ENCODE measurements at regions not wholly inside any gene's neighbourhood (a gene's known extent, or its start where the extent isn't known, plus 50 kb on each side); places are given as distances from the start of the nearest gene placed in this dataset.
"Not testable (repeated sequence)": the region's sequence is repeated elsewhere in the genome, so short reads cannot be mapped to it uniquely, and the experiment has no call there.

DNA sequence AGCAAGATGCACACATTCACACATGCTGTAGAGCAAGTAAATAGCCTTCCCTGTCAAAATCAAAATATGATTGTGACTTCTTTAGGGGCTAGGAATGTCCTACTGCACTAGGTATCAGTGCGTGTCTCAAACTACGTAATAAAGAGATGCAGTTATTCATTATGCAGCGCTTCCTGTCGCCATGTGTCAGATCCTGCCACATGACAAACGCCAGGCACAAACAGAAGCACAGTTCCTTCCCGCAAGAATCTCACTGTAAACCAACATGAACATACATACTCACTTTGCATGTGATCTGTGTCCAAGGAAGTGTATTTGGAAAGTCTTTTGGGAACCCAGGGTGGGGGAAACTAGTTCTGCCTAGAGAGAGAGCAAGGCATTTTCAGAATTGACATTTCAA lies 599.9 kb downstream of the RNF144A start:
- DNase-seq (ENCODE audit: low read depth in 2 of 2, low spot score in 1 of 2): no peak

DNA sequence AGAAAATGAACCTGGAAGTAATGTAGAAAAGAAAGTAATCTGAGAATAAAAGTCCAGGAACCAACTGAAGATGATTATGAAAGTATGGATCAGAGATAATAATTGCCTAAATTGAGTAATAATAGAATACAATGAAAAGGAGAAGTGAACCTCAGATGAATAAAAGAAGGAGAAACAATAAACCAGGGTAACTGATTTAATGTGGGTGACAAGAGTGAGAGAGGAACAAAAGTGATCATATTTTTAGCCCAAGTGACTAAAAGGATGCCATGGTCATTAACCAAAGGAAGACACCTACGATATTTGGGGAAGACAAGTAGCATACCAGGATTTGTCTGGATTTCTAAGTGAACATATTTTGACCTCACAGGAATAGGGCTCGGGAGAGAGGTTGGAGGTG lies 600.6 kb downstream of the RNF144A start:
- no peak for DNase-seq (ENCODE audit: low read depth in 2 of 2, low spot score in 1 of 2)

DNA sequence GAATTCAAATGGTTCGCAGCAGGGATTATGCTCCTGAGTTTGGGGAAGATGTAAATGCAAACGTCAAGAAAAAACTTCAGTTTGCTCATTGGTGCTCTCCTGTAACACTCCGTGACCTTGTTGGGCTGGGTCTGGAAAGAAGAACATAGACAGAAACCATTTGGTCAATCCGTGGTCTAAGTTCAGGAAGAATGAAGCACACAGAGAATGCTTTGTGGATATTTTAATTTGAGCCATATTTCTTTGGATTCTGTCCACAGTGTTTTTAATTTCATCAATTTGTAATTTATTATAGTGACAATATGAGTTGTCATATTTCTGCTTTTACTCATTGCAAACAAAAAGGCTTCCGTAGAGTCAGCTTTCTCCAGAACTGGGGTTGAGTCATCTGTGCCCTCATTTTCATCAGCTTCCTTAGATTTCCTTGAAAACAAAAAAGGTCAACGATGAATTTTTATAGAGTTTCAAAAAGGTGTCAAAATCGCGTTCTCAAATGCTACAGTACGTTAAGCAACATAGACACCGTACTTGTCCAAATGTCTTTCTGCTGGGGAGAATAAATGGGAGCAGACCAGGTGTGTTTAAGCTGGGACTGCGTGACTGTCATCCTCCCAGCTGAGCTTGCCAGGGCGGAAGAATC lies 606.4 kb downstream of the RNF144A start:
- DNase-seq (ENCODE audit: low read depth in 2 of 2, low spot score in 1 of 2): no peak

DNA sequence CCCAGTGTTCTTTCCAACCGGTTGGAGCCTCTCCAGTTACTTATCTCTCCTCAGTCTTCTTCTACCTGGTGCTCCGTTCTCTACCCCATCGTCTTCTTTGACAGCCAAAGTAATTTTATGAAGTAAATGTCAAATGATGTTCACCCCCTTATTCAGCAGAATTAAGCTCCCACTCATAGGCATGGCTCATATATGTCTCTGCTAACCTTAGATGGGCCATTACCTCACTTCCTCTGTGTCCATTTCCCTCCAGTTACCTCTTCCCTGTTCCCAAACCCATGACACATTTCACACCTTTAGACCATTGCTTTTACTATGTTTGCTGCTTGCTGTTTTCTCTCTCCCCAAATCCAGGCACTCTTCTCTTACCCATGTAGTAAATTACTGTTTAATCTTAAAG lies 607.0 kb downstream of the RNF144A start:
- DNase-seq (ENCODE audit: low read depth in 2 of 2, low spot score in 1 of 2): no peak

DNA sequence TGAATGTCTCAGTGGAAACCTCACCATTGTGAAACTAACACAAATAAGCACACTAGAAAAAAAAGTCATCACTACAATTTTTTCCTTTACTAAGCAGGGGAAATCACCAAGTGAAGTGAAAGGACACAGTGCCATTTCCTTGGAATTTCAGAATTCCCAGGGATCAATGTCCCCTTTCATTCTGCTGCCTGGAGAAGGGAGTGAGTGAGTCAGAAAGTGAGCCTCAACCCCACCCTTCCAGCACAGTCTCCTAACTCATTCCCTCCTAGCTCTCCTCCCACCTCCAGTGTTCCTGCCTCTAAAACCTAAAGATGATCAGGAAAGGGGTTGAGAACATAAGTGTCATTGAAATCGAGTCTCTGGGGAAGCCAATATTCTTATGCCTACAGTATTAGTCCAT lies 608.5 kb downstream of the RNF144A start:
- no peak for DNase-seq (ENCODE audit: low read depth in 2 of 2, low spot score in 1 of 2)

DNA sequence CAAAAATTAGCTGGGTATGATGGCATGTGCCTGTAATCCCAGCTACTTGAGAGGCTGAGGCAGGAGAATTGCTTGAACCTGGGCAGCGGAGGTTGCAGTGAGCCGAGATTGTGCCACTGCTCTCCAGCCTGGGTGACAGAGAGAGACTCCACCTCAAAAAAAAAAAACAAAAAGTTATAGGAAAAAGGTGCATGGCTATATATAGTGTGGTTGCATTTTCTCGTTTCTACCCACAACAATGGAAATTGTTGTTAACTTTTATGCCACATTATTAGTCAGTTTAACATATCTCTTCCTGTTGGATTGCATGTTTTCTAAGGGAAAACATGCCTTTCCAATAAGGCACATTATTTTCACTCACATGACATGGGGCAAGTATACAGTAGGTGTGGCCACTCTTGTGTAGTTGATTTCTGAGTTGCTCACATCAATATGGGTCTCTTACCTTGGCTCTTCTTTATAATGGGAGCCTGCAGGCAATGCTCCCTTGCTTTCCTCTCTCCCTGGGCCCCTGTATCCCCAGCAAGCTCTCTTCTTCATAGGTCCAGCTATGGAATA lies 610.0 kb downstream of the RNF144A start:
- DNase-seq (ENCODE audit: low read depth in 2 of 2, low spot score in 1 of 2): no peak

DNA sequence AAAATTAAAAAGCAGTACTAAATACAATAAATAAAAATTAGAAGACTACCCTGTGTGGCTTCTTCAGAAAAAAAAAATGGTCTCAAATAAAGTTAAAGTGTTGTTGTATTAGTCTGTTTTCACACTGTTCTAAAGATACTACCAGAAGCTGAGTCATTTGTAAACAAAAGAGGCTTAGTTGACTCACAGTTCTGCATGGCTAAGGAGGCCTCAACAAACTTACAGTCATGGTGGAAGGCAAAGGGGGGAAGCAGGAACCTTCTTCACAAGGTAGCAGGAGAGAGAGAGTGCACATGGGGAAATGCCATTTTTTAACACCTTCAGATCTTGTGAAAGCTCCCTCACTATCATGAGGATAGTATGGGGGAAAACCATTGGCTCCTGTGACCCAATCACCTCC lies 612.8 kb downstream of the RNF144A start:
- no peak for DNase-seq (ENCODE audit: low read depth in 2 of 2, low spot score in 1 of 2)

DNA sequence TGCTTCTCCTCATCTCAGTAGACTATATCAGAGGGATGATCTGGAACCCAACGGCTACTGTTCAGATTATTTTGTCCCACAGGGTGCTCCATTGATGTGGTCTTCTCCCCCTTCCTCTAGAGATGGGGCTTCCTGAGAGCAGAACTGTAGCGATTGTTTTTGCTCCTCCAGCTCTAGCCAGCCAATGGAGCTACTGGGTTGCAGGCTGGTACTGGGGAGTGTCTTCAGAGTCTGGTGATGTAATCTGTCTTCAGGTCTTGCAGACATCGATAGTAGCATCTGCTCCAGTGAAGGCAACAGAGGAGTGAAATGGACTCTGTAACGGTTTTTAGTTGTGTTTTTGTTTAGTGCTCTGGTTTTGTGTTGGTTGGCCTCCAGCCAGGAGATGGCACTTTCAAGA lies 621.9 kb downstream of the RNF144A start:
- no peak for DNase-seq (ENCODE audit: low read depth in 2 of 2, low spot score in 1 of 2)

DNA sequence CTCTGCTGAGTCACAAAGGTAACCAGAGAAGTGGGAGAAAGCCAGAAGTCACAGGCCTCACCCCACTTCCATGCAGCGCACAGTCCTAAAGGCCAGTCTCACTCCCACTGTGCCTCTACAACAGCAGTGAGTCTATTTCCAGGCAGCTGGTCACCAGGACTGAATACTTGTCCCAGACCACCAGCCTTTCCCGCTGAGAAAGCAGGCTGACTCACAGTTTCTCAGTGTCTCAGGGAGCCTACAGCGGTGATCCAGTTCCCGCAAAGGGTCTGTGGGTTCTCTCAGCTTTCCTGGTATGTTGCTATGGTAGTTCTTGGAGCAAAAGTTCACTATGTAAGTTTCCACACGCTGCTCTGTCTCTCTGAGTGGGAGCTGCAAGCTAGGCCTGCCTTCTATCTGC lies 622.5 kb downstream of the RNF144A start:
- no peak for DNase-seq (ENCODE audit: low read depth in 2 of 2, low spot score in 1 of 2)

DNA sequence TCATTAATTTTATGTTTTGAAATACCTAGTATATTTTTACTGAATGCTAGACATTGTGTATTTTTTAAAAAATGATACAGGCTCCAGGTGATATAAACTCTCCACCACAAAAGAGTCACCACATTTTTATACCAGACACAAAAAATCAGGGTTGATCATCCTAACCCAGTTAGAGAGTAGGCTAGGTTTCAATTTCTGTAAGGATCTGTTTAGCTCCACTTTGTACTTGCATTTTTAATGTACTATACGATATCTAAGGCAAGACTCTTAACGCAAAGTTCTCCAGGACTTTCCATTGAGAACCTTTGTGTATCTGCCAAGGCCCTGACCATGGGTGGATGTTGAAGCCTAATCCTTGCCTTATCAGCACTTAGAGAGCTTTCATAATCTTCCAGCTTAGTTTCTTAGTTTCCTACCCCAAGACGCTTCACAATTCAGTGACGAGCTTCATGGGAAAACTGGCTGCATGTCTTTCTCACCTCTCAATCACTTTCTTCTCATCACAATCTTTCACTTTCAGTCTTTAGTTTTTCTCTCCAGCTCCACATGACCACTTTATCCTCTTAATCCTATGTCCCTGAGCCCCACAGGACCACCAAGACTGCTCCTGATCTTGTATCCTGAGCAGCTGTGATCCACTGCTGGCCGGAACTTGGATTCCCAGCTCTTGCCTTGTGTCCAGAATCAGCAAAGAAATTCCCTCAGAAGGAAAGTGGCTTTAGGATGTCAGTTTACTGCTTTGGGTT lies 635.8 kb downstream of the RNF144A start:
- no peak for DNase-seq (ENCODE audit: low read depth in 2 of 2, low spot score in 1 of 2)

DNA sequence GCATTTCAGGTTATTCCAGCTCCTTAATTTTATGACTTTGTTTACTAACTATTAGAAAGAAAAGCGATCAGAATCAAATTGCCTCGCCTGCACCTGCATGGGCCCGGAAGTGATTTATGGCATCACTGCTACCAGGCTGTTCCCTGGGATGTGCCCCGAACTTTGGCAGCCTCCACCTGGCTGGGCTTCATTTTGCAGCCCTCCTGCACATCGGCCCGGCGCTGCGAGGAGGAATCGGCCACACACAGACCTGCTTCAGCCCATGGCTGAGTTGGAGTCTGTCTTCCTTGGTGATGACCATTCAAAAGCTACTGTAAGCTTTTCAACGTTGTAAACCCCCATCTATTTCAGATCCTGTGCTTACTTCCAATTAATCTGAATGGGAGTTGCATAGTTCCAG lies 638.0 kb downstream of the RNF144A start:
- DNase-seq (ENCODE audit: low read depth in 2 of 2, low spot score in 1 of 2): no peak

DNA sequence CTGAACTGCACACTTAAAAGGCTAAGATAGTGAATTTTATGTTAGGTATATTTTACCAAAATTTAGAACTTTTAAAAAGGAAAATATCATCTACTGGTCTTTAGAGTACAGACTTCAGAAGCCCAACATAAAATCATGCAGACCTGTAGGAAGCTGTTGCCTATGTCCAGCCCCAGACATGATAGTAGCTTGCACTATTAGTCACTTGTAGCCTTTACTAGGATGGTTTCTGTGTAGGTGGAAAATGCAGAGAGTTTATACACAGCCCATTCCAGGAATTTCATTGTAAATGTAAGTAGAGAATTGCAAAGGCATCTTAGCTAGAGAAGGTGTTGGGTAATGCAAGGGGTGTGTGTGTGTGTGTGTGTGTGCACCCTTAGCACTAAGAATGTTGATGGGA lies 640.2 kb downstream of the RNF144A start:
- DNase-seq (ENCODE audit: low read depth in 2 of 2, low spot score in 1 of 2): no peak

DNA sequence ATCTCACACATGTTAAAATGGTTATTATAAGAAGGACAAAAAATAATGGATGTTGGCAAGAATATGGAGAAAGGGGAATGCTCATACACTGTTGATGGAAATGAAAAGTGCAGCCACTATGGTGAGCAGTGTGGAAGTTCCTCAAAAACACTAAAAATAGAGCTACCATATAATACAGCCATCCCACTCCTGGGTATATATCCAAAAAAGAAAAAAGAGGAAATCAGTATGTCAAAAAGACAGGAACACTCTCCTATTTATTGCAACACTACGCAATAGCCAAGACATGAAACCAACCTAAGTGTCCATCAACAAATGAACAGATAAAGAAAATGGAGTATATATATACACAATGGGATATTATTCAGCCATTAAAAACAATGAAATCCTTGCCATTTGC lies 642.6 kb downstream of the RNF144A start:
- no peak for DNase-seq (ENCODE audit: low read depth in 2 of 2, low spot score in 1 of 2)

DNA sequence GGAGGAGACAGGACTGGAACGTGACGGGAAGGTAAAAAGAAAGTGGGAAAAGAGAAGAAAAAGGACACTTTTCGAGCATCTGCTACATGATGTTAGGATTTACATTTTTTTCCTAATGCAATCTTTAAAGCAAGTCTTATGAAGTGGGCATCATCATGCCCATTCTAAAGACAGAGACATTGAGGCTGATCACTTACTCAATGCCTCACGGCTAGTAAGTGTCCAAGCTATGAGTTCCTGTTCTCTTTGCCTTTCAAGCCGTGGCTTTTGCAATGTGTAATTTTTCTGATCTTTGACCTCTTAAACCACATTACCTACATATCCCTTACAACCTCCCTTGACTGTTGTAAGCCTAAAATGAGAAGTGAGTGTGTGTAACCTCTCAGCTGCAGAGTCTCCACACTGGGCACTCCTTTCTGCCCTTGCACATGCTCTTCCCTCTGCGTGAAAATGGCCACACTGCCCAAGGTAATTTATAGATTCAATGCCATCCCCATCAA lies 649.2 kb downstream of the RNF144A start:
- DNase-seq (ENCODE audit: low read depth in 2 of 2, low spot score in 1 of 2): no peak

DNA sequence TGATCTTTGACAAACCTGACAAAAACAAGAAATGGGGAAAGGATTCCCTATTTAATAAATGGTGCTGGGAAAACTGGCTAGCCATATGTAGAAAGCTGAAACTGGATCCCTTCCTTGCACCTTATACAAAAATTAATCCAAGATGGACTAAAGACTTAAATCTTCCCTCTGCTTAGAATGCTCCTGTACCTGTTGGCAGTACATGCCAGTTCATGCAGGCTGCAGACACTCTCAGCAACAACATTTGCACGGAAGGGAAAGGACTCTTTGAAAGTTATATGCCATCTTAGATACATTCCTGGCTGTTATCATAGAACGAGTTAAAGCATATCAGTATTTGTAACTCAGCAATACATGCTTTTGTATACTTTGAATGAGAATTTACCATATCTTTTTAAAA lies 649.9 kb downstream of the RNF144A start:
- DNase-seq (ENCODE audit: low read depth in 2 of 2, low spot score in 1 of 2): not testable (repeated sequence)

DNA sequence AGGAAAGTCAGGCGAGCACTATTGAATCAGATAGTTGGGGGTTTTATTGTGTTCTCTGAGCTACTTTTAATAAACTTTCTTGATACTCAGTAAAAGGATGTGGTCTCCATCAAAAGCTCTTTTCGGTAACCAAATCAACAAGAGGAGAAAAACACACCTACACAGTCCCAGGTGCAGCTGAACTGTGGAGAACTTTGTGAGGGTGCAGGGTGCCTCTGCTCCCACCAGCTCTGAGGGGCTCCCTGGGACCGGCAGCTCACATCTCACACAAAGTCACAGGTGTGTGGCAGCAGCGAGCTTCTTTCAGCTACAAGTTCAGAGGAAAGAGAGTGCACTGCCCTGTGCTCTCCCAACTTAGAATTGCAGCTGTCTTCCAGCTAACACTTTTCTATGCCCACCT lies 650.4 kb downstream of the RNF144A start:
- peak in 1 of 2 donors; percentile 39 for DNase-seq (ENCODE audit: low read depth in 2 of 2, low spot score in 1 of 2)

DNA sequence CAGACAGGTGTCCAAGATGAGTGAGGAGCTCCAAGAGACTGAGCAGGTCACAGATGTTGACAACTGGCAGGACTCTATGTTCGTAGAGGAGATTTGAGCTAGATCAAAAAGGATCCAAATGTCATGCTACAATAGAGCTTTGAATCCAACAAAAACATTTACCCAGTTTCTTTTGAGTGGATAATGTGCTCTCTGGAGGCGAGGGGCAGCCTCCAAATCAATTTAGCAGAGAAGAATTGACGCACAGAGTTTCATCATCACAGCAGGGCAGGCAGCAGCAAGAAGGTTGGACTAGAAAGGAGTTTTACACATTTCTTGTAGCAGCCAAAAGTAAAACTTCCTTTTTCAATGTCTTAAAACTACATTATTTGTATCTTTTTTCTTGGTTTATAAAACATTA lies 653.0 kb downstream of the RNF144A start:
- no peak for DNase-seq (ENCODE audit: low read depth in 2 of 2, low spot score in 1 of 2)

DNA sequence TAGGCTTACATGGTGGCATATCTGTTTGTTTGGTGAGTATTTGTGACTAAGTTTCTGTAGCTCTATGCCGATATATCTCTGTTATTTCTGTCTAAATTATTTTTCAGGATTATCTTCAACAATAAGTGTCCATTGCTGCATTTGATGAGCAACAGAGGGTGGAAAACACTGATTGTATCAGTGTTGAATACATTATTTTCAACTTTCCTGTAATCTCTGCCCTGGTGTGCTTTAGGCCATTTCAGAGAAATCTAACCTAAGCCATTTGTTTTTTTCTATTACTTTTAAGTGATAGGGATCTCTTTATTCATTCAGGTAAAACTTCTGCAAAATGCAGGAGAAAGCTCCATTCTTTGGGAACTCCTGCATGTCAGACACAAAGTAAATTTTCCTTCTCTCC lies 654.5 kb downstream of the RNF144A start:
- DNase-seq (ENCODE audit: low read depth in 2 of 2, low spot score in 1 of 2): no peak

DNA sequence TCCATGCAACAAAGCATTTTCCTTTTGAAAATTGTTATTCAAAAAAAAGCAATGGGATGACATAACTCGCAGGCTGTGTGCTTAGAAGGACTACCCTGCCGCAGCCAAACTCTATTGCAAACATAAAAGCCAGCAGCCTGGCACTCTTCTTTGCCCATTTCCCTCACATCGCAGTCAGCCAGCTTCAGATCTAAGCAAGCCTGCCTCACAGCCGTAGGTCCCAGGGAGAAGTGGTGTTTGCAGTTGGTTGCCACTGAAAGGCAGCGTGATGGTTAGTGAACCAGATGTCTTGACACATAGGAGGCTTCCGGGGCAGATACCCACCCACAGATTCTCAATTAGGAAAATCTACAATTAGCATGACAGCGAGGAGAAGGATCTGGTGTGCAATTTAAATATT lies 655.2 kb downstream of the RNF144A start:
- DNase-seq (ENCODE audit: low read depth in 2 of 2, low spot score in 1 of 2): no peak

DNA sequence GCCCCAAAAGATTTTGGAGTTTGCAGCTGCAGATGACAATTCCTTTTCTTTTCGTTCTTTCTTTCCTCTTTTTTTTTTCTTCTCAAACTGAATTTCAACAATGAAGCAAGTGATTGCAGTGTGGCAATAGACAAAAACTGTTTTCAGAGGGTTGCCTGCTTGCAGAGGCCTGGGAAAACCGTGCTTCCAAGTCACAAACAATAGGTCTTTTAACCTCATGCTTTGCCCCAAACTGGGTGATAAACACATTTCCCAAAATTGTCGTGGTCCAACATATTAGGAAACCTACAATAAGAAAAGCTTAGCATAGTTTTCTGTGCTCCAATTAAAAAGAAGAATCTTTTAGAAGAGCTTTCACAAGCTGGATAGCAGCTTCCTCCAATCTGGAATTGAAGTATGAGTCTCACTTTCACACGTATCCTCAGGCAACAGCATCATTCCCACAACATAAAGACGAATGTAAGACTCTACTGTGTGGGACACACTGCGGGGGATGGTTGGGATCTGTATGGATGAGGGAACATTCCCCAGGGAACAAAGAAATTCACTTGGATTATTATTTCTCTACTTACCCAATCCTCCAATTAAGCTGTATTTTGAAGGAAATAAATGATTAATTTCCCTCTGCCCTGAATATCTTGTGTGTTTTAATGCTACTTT lies 656.1 kb downstream of the RNF144A start:
- DNase-seq (ENCODE audit: low read depth in 2 of 2, low spot score in 1 of 2): no peak

DNA sequence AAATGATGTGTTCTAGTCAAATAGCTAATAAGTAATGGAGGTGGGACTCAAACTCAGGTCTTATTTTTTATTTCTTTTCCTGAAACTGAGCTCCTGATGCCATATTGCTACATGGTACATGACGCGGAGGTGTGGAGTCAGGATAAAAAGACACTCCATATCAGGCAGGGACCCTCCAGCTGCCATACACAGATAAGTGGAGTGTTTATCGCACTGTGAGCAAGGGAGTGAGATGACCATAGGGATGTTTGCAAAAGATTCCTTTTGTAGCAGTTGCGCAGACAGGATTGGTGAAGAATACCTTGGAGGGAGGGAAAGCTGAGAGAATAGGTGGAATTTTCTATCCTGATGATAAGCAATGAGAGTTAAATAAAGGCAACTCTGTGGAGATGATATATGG lies 657.2 kb downstream of the RNF144A start:
- no peak for DNase-seq (ENCODE audit: low read depth in 2 of 2, low spot score in 1 of 2)

DNA sequence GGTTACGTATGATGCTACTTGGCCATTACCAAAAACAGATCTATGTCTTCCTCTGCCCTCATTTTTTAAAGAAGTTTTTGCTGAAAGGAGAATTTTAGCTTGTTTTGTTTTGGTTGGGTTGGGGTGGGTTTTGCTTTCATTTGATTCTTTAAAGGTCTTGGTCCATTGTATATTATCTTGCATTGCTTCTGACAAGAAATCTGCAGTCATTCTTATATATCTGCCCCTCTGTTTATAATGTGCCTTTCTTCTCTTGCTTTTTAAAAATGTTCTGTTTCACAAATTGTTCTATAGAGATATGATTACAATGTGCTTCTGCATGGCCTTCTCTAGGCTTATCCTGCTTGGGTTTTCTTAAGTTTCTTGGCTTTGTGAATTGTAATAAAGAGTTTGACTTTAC lies 660.6 kb downstream of the RNF144A start:
- DNase-seq (ENCODE audit: low read depth in 2 of 2, low spot score in 1 of 2): no peak
